Lung microvascular endothelial cell (primary cell): ENCODE measurements at regions not wholly inside any gene's neighbourhood (a gene's known extent, or its start where the extent isn't known, plus 50 kb on each side); places are given as distances from the start of the nearest gene placed in this dataset.

ENCODE experiments used
- DNase-seq, 2 donors: peaks; one replicate each; pipeline versions ENCODE4 v3.0.0 to v3.0.0-alpha.2; 2010; ENCODE audit warnings: low read depth in 2 of 2

DNA sequence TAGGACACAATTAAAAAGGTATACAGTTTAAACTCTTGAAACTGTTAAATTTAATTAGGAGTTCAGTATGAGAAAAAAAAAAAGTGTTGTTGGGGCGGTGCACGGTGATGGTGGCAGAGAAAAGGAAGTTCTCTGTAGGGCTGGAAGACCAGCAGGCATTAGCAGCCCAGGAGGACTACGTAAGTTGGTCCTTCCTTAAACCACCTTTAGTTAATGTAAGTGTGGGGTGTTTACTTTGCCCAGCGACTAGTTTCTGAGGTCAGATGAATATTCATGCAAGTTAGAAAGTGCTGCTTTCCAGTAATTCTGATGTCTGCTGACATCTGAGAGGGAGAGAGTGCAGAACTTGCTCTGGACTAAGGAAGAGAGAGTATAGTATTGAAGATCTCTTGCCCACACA, 54.9 kb downstream of the NKX2-1 start:
- no peak for DNase-seq

DNA sequence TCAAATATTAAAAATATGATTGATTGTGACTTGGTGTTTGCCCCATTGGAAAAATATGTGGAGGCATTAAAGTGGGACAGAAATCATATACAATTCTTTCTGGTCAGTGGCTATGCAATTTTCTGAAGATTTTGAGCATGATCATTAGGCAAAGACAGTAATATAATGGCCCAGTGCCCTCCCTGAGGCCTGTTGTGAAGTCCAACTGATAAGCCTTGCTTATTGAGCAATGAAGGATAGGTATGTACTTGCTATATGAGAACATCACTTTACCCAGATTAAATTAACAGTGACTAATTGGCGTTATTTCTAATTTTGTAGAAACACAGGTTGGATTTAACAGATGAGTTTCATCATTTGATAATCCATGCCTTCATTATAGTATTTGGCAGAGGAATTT, 57.1 kb downstream of the NKX2-1 start:
- DNase-seq, result no peak

- no peak for DNase-seq
Measured at GRCh38 chr14:36455241-36455627, 64.8 kb downstream of the NKX2-1 start.

DNA sequence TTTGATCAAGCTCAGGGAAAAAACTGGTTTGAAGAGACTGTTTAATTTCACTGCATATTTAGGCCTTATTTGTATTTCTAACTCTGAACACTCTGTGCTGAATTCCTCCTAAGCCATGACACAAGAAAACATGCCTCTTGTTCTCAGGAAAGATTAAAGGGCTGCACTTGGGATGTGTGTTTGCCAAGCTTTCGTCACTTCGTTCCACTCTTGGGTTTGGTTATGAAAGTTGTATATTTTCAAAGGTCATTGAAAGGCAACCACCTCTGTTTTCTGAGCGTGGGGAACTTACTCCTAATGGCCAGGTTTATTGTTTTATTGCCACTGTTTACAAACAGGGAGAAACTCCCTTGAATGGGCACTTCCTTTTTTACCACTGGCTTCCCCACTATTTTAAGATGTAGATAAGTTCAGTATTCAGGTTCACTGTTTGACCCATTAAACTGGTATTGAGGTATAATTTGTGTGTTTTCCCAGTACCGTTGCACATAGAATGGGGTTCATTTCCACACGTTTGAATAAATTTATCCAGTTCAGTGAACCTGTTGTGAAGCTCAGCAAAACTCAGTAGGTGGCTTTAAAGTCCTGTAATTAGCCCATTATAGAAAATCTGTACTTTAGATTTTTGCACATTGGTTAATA, 65.3 kb downstream of the NKX2-1 start:
- no peak for DNase-seq

DNA sequence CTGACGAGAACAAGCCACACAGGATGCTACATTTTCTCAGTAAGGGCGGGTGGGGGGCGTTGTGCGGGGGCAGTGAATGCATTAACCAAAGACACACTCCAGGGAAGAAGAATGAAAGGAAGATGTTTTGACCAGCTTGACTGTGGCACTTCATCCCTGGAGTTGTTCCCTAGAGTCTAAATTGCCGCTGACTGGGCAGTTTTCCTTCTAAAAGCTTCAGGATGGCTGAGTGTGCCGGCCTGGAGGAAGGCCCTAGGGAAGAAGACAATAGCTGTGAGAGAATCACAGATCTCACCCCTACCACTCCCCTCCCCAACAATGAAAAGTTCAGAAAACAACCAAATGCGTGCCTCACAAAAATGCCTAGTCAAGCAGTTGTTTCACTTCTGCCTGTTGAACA, 67.2 kb downstream of the NKX2-1 start:
- no peak for DNase-seq

- DNase-seq, result no peak
Measured at GRCh38 chr14:36451310-36452065, 68.5 kb downstream of the NKX2-1 start.

DNA sequence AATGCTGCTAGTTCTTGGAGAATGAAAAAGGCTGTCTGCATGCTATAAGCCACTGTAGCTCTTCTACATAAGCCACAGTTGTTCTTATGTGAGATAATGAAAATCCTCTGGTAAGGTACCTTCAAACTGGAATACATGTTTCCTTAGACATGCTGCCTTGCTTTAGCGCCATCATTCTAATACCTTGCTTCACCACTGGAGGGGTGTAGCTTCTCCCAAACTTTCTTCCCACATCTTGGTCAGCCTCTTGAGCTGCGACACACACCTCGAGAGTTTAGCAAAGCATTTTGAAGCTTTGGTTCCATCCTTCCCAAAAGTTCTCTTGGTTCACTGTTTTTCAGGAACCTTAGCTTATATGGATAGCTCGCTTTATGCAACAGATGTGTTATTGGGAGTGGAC, 69.5 kb downstream of the NKX2-1 start:
- no peak for DNase-seq

DNA sequence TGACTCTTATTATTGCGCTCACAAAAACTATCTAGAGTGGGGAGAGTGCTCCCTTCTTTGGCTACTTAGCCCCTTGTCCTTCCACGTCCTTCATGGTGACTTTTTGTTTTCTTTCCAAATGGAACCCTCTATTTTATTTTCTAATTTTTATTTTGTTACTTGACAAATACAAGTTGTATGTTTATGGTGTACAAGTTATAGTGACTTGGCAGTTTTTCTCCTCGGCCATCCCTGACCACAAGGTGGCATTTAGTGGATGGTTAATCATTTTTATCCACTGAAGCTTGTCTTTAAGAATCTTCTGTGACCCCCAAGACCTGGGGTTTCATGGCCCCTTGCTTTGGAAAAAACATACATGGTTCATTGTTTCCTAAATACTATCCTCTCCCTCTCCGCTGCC, 70.1 kb downstream of the NKX2-1 start:
- no peak for DNase-seq

GRCh38 chr14:36443374-36443773, 76.7 kb downstream of the NKX2-1 start:
- no peak for DNase-seq

DNA sequence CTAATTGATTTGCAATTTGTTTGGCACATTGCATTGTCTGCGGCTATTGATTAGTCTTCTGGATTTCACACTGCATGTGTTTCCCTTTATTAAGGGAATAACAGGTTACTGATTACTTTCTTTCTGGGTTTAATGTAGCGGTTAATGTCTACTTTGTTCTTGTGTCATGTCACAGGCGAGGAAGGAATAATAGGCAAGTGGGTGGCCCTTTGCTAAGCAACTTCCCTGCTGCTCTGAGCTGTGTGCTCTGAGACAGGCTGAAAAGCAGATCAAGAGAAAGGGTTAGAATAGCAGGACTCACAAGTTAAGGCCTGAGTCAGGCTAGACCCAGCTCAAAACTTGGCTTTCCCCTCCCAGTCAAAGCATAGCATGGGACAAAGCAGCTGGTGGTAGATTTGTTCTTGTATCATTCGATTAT, 77.2 kb downstream of the NKX2-1 start:
- no peak for DNase-seq

DNA sequence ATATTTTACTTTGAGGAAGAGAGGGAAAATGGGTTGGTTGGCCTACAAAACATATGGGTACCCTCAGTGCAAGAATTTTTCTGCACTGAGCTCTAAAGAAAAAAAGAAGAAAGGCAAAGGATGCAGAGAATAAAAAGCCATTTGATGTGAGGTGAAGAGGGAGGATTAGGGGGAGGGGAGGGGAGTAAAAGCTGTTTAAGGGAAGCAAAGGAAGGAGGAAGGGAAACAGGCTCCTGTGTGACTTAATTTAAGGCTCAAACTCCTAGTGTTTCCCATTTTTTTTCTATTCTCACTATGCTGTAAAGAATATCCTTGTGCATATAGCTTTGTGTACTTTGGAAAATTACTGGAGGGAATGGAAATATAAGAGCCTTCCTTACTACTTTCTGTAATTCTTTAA, 78.7 kb downstream of the NKX2-1 start:
- no peak for DNase-seq

DNA sequence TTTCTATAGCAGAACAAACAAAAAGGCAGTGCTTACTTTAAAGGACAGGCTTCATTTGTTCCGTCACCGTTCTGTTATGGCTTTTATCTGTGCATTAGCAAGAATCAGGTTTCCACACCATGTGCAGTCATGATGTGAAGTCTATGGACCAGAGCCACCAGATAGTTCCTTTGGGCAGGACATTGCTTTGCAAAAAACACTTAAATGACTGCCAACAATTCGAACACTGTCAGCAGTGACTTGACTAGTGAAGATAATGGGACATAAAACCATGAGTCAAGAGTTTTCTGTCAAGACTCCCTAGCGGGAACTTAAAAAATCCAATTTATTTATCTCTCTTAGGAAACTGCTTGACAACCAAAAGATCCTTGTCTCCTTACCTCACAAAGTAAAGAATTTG, 80.3 kb downstream of the NKX2-1 start:
- no peak for DNase-seq

DNA sequence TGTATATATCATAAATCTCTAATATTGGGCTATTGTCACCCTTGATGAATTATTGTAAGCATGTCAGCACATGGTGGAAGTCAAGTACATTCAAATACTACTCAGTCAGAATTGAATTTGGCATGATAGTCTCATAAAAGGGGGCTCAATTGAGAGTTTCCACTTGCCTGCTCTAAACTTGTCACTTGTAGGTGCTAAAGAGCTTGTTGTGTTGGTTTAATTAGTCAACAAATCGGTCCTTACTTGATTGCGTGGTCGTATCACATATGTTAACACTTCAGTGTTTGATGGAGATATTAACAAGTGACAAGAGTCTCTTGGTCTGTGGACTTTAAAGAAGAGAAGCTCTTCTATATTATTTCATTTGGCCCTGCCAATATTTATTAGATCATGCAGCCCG, 81.1 kb downstream of the NKX2-1 start:
- DNase-seq, result no peak

- no peak for DNase-seq
Measured at GRCh38 chr14:36430662-36431084, 89.4 kb downstream of the NKX2-1 start.

GRCh38 chr14:36430169-36430568, 89.9 kb downstream of the NKX2-1 start:
- DNase-seq, result no peak

DNA sequence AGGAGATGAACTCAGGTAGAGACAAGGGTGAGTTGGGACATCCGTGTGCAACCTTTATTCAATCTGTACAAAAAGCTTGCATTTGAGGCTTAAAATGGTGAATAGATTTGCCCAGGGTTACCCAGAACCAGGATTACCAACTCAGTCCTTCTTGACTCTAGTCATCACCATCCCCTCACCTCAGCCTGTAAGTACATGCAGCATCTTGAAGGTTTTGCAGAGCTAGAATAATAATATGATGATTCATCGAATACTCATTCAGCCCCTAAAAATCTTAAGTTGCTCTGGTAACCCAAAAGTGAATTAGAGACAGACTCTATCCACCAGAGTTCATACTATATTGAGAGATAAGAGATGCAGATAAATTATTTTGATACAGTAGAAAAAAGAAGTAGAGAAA, 90.3 kb downstream of the NKX2-1 start:
- no peak for DNase-seq

GRCh38 chr14:36428350-36428749, 91.7 kb downstream of the NKX2-1 start:
- DNase-seq, result no peak

DNA sequence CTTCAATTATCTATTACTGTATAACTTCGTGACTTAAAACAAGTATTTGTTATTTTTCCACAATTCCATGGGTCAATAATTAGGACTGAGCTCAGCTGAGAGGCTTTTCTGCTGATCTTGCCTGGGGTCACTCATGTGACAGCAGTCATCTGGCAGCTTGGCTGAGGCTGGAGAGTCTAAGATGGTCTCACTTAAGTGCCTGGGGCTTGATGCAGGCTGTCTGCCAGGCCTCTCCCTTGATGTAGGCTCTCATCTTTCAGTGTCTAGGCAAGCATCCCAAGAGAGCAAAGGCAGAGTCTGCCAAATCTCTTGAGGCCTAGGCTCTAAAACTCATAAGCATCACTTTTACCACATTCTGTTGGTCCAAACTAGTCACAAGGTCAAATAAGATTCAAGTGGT, 93.2 kb downstream of the NKX2-1 start:
- DNase-seq, result no peak

- no peak for DNase-seq
Measured at GRCh38 chr14:36426113-36426512, 93.9 kb downstream of the NKX2-1 start.

- DNase-seq, result no peak
Measured at GRCh38 chr14:36424478-36425102, 95.4 kb downstream of the NKX2-1 start.

DNA sequence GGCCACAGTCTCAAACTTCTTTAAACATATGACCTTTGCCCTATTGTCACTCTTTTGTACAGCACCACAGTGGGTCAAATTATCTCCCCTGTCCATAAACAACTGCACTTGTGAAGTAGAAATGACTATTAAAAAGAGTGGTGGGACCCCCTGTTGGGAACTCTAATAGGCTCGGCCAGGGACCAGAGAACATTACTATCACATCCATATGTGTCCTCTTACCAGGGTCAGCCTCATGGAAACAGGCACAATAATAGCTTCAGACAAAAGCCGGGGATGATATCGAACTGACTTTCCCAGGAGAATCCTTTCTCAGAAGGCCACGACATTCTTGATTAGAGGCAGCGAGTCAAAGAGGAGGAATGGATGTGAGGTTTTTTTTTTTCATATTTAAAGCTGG, 96.6 kb downstream of the NKX2-1 start:
- DNase-seq, result no peak

DNA sequence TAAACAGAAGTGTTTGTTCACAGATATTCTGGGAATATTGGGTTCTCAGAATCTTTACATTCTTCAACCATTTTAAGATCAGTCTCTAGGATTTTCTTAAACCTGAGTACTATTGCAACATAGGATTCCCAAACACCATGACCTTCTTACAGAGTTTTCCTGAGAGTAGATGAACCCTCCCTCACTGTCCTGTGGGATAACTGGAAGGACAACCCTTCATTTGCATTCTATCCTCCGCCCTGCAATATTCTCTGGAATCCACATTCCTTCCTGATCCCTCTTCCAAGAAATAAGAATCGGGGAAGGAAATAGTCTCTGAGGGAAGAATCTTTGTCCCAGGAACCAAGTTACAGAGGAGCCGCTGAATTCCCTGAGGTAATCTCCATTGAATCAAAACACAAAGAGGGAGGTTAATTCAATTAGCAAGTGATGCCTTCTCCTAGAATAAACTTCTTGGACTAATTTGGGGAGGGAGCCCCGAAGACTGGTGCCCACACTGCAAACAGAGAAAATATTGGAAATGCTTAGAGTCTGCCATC, 99.8 kb upstream of the MBIP start:
- DNase-seq, result no peak

DNA sequence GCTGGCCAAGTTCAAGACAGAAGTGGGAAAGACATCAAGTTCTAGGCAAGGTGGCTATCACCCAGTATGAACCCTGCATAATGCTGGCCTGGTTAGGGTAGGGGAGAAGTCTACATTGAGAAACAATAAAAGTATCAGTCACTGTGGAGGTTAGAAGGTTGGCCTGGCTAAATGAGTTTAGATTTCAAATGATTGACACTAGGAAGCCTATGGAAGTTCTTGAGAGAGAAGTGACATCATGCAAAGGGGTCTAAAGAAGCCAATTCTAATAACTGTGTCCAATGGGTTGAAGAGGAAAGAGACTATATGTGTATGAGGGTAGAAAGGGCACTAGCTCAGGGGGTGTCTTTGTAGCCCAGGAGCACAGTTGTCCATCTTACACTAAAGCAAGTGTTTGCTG, 98.5 kb upstream of the MBIP start:
- DNase-seq, result no peak
